Astrocyte of the cerebellum (primary cell): ENCODE measurements at regions not wholly inside any gene's neighbourhood (a gene's known extent, or its start where the extent isn't known, plus 50 kb on each side); places are given as distances from the start of the nearest gene placed in this dataset.
A peak's percentile ranks its signal among the peaks of the same experiment; 100 is the strongest.

Experiments
- DNase-seq: peaks from one replicate; pipeline ENCODE4 v3.0.0-alpha.2; 2011; ENCODE audit warnings: low read depth
- H3K4me3 ChIP-seq: 2 replicates; pipeline ENCODE4 v1.5.1; 2011; ENCODE audit warnings: mild to moderate bottlenecking, low read depth, low read length, moderate library complexity
- in situ Hi-C: cut with HindIII; loops from 2 replicates; pipeline ENCODE4 v1.10.0; 2017; ENCODE audit warnings: low sequenced_read_pairs
- TF ChIP-seq, protein P1 (sequence below): IDR thresholded peaks from 2 replicates; pipeline ENCODE4 v1.5.1; 2012; ENCODE audit warnings: low read length, low read depth, moderate library complexity, mild to moderate bottlenecking; ENCODE audit errors: missing control alignments

DNA sequence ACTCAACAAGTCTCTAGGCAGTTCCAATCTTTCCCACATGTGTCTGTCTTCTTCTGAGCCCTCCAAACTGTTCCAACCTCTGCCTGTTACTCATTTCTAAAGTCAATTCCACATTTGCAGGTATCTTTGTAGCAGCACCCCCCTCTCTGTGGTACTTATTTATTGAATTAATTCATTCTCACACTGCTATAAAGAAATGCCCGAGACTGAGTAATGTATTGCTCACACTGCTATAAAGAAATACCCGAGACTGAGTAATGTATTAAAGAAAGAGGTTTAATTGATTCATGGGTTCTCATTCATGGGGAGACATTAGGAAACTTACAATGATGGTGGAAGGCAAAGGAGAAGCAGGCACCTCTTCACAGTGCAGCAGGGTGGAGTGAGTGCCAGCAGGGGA is 1413.8 kb downstream of the SI start:
- H3K4me3 ChIP-seq, result no peak overlapping the region
- no peak for DNase-seq
- TF ChIP-seq, protein P1, sequence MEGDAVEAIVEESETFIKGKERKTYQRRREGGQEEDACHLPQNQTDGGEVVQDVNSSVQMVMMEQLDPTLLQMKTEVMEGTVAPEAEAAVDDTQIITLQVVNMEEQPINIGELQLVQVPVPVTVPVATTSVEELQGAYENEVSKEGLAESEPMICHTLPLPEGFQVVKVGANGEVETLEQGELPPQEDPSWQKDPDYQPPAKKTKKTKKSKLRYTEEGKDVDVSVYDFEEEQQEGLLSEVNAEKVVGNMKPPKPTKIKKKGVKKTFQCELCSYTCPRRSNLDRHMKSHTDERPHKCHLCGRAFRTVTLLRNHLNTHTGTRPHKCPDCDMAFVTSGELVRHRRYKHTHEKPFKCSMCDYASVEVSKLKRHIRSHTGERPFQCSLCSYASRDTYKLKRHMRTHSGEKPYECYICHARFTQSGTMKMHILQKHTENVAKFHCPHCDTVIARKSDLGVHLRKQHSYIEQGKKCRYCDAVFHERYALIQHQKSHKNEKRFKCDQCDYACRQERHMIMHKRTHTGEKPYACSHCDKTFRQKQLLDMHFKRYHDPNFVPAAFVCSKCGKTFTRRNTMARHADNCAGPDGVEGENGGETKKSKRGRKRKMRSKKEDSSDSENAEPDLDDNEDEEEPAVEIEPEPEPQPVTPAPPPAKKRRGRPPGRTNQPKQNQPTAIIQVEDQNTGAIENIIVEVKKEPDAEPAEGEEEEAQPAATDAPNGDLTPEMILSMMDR, result no peak
- in situ Hi-C loops, result no loop called here

DNA sequence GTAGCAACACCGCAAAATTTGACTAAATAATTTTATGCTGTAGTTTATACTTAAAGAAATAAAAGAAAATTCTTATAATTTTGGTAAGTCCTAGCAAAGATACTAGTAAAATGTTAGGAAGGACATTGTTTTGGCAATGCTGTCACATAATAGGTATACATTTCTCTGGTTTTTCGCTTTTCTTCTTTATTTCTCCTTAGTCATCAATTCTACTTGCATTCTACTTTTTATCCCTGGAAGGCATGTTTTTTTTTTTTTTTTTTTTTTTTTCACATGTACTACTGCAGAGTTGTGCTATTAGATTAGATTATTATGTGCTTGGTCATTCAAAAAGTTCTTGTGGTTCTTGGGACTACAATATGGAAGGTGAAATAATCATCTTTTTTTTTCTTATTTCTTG is 1421.2 kb downstream of the SI start:
- DNase-seq, result no peak
- in situ Hi-C loops, result no loop called here
- TF ChIP-seq, protein P1, result no peak
- no peak overlapping the region for H3K4me3 ChIP-seq

DNA sequence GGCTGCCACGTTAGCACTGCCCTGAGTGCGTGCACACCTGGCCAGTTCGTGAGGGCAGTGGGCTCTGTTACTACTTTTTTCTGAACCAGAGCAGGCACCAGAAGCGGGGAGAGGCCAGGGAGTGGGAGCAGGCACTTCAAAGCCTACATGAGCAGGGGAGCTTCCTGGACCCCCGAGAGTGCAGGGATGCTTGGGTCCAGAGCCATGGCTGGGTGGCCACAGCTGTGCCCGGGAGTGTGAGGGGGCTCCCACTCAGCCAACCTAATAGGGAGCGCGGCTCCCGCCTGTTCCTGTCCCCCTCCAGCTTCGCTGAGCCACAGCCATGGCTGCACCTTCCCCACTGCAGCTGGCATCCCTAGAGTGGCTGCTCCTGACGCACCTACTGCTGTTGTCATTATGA is 1423.3 kb downstream of the SI start:
- TF ChIP-seq, protein P1, result no peak
- no peak overlapping the region for H3K4me3 ChIP-seq
- in situ Hi-C loops, result no loop called here
- no peak for DNase-seq

DNA sequence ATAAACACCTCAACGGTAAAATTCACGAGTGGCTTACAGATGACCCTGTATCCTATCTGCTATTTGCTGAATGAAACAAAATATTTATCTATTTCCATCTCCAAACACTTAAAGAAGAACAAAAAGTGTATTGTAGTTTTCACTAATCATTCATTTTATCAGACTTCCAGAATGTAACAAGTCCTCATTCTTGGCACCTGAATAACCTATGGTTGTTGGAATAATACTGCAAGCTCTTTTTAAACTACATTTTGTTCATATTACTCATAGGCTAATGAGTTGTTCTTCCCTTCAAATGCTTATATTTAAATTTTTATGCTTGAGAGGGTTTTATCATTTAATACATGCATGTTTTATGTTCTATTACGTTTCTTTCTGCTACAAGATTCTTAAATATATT is 1434.1 kb downstream of the SI start:
- H3K4me3 ChIP-seq, result no peak overlapping the region
- no peak for DNase-seq
- in situ Hi-C loops, result no loop called here
- TF ChIP-seq, protein P1, result no peak

DNA sequence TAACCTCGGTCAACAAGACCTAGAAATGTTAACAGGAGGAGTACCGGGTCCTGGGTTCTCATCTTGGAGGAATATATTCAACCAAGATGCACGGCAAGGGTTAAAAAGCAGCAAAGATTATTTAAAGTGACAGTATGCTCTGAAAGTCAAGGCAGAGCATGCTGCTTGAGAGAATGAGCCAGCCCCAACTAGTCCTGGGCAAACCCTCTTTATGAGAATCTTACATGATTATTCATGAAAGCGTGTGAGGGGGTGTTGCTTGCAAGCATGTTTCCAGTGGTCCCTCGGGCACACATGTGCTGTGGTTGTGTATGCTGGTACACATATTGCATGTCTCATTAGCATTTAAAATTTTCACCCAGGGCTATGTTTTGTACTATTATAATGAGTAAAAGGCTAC is 1445.6 kb downstream of the SI start:
- TF ChIP-seq, protein P1, result no peak
- in situ Hi-C loops, result no loop called here
- DNase-seq, result no peak
- H3K4me3 ChIP-seq, result no peak overlapping the region

DNA sequence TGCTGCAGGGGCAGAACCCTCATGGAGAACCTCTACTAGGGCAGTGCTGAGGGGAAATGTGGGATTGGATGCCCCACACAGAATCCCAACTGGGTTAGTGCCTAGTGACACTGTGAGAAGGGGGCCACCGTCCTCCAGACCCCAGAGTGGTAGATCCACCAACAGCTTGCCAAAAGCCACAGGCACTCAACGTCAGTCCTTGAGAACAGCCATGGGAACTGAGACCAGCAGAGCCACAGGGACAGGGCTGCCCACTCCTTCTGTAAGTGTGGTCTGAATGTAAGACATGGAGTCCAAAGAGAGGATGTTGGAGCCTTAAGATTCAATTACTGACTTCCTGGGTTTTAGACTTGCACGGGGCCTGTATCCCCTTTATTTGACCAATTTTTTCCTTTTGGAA is 1451.5 kb downstream of the SI start:
- no peak for DNase-seq
- H3K4me3 ChIP-seq, result no peak overlapping the region
- TF ChIP-seq, protein P1, result no peak
- in situ Hi-C loops, result no loop called here

DNA sequence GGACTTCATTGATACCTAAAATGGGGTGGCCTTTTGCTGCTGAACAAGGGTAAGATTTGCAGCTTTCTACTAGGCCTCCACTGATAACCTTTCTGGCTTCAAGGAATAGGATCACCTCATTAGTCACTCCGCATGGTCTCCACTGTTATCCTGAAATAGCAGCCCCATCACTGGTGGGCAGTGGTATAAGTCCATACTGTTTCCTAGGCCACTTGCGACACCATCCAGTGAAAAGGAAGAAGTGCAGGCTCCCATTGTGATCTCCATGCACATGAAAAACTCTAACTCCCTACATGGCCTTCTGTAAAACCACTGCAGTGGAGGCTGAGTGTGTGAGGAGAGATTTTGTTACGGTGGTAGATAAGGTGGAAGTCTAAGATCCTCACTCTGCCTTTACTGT is 1455.9 kb downstream of the SI start:
- peak; percentile 1 for DNase-seq
- no peak overlapping the region for H3K4me3 ChIP-seq
- in situ Hi-C loops, result no loop called here
- TF ChIP-seq, protein P1, result peak; percentile 49
